GM12892 (cell line): ENCODE measurements at regions not wholly inside any gene's neighbourhood (a gene's known extent, or its start where the extent isn't known, plus 50 kb on each side); places are given as distances from the start of the nearest gene placed in this dataset.

Experiments used
- POLR2A ChIP-seq: IDR thresholded peaks from 2 replicates; pipeline ENCODE4 v1.6.1; 2011; ENCODE audit warnings: low read depth, low read length, control low read depth
- POLR2AphosphoS5 ChIP-seq: IDR thresholded peaks from 2 replicates; pipeline ENCODE4 v1.6.1; 2011; ENCODE audit warnings: low read depth, low read length, control low read depth

- TF ChIP-seq POLR2A (no peak), POLR2AphosphoS5 (no peak)
These were observed 536.1 kb downstream of the CAAP1 start for GRCh38 chr9:26356491-26356890.
